Adrenal gland (tissue), 5 donors: ENCODE measurements at regions not wholly inside any gene's neighbourhood (a gene's known extent, or its start where the extent isn't known, plus 50 kb on each side); places are given as distances from the start of the nearest gene placed in this dataset.

Experiments
- CTCF ChIP-seq, 6 experiments: fragments of 450-650 bp in 4 of 6; fragments of 200-600 bp in 2 of 6; sonication (generic) in 1 of 6; IDR thresholded peaks; 1 replicate in 5 of 6; 2 replicates in 1 of 6; pipeline versions ENCODE4 v1.5.1 to v1.8.0; 2016 to 2021; ENCODE audit warnings: antibody characterized with exemption in 6 of 6, mild to moderate bottlenecking in 2 of 6, moderate library complexity in 1 of 6
- POLR2A ChIP-seq, 2 donors: fragments of 450-650 bp; IDR thresholded peaks; one replicate each; pipeline ENCODE4 v1.6.1; 2017; ENCODE audit warnings: antibody characterized with exemption in 2 of 2, mild to moderate bottlenecking in 2 of 2, moderate library complexity in 1 of 2
- donor health status: DM: no; HTN: no; CAD: no.

GRCh38 chr2:223477318-223477717 lies 124.8 kb downstream of the SCG2 start:
- TF ChIP-seq CTCF (IDR thresholded peaks at IDR 0.05) (no peak), POLR2A (IDR thresholded peaks at IDR 0.05) (no peak)
